ENCODE measurements at regions not wholly inside any gene's neighbourhood (a gene's known extent, or its start where the extent isn't known, plus 50 kb on each side); places are given as distances from the start of the nearest gene placed in this dataset.

DNA sequence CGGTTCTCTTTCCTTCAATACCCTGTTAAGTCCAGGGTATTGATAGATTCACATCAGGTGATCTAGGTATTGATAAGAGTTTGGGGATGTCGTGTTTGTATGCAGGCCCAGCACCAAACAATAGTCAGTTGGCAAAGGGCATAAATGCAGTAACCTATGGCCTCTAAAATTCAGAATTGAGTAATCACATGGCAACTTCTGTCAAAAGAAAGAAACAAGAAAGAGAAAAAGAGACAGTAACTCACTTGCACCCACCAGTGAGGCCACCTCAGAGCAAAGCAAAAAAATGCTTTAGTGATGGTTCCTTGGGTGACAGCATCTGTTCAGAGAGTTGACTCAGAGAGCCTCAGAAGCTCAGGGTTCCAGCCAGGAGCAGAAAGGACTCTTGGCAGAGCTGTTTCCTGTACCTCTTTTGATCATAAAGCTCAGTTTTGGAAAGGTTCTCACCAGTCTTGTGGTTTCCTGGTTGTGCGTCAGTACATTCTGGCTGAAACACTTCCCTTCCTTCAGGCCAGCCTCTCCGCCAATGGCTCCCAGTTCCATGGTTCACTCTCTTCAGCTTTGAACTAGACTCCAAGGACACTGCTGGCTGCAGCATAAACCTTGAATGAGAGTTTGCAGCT, 70.1 kb upstream of the GORAB start:
- TF ChIP-seq, protein P1, sequence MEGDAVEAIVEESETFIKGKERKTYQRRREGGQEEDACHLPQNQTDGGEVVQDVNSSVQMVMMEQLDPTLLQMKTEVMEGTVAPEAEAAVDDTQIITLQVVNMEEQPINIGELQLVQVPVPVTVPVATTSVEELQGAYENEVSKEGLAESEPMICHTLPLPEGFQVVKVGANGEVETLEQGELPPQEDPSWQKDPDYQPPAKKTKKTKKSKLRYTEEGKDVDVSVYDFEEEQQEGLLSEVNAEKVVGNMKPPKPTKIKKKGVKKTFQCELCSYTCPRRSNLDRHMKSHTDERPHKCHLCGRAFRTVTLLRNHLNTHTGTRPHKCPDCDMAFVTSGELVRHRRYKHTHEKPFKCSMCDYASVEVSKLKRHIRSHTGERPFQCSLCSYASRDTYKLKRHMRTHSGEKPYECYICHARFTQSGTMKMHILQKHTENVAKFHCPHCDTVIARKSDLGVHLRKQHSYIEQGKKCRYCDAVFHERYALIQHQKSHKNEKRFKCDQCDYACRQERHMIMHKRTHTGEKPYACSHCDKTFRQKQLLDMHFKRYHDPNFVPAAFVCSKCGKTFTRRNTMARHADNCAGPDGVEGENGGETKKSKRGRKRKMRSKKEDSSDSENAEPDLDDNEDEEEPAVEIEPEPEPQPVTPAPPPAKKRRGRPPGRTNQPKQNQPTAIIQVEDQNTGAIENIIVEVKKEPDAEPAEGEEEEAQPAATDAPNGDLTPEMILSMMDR (IDR thresholded peaks at IDR 0.05; ENCODE audit: insufficient read depth, low read length, poor library complexity, severe bottlenecking), result no peak
- no peak overlapping the region for H3K4me3 ChIP-seq (ENCODE audit: low read depth, low read length)
- DNase-seq (ENCODE audit: low read depth), result no peak

DNA sequence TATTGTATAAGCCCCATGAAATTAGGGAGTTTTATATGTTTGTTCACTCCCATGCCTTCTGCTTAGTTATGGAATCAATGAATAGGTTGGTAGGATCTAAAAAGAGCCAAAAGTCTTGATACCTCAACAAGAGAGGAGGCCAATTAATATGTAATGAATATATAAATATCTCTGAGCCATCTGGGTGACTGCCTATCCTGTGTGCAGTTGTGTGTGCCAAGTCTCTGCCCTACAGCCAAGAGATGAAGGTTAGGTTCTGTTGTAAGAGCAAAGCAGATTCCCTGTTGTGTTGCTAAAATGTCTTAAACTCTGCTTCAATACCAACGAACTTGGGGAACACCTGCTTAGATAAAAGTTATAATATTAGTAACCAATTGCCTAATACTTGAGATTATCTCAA, 61.8 kb upstream of the GORAB start:
- DNase-seq (ENCODE audit: low read depth), result no peak
- Histone ChIP-seq H3K27me3 (ENCODE audit: control insufficient read depth, insufficient read depth, low read length) (no peaks in the 10 kb centered on the region), H3K36me3 (ENCODE audit: control insufficient read depth, insufficient read depth, low read length) (no peaks in the 10 kb centered on the region), H3K4me3 (ENCODE audit: low read depth, low read length) (no peak overlapping the region)
- TF ChIP-seq, protein P1 (IDR thresholded peaks at IDR 0.05; ENCODE audit: insufficient read depth, low read length, poor library complexity, severe bottlenecking), result no peak

More for the DNA sequence above, 70.1 kb upstream of the GORAB start:
- no peaks in the 10 kb centered on the region for H3K27me3 ChIP-seq (ENCODE audit: control insufficient read depth, insufficient read depth, low read length)
- H3K36me3 ChIP-seq (ENCODE audit: control insufficient read depth, insufficient read depth, low read length), result no peaks in the 10 kb centered on the region

DNA sequence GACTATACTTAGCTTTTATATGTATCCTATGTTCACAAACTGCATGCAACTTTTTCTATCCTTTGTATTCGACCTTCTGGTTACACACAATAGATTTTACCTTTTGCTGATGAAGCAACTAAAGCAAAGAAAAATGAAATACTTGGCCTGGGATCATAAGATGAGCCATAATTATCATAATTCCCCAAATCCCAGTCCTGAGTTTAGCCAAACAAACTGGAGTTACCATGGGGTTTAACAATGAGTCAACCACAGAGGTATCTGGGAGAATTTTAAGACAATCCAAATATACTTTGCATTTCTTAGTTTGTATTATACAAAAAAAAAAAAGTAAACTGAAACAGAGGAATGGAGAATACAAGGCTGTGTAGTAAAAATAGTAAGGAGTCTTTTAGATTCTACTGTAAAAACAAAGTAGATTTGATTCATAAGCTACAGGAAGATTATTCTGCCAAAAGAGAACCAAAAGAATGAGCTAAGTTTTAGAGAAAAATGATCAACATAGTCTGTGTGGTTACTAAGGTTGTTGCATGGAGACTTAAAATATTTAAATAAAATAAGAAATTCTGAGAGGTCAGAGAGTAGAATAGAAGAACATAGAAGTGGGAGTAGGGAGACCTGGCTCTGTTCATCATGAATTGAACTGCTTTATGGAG, 60.4 kb upstream of the GORAB start:
- Histone ChIP-seq H3K36me3 (ENCODE audit: control insufficient read depth, insufficient read depth, low read length) (no peaks in the 10 kb centered on the region), H3K27me3 (ENCODE audit: control insufficient read depth, insufficient read depth, low read length) (no peaks in the 10 kb centered on the region), H3K4me3 (ENCODE audit: low read depth, low read length) (no peak overlapping the region)
- DNase-seq (ENCODE audit: low read depth), result no peak
- TF ChIP-seq, protein P1 (IDR thresholded peaks at IDR 0.05; ENCODE audit: insufficient read depth, low read length, poor library complexity, severe bottlenecking), result no peak

DNA sequence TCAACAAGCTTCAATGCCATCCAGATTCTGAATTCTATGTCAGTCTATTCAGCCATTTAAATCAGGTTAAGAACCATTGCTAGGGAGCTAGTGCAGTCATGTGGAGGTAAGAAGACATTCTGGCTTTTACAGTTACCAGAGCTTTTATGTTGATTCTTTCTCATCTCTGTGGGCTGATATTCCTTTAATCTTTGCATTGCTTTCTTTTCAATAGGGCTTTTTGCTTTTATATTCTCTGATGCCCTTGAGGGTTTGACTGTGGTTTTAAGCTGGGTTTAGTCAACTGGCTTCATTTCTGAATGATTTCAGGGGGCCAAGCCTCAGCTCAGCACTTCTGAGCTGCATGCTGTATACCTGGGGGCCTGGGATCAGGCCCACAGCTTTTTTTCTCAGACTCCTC, 51.0 kb upstream of the GORAB start:
- TF ChIP-seq, protein P1 (IDR thresholded peaks at IDR 0.05; ENCODE audit: insufficient read depth, low read length, poor library complexity, severe bottlenecking), result no peak
- Histone ChIP-seq H3K27me3 (ENCODE audit: control insufficient read depth, insufficient read depth, low read length) (no peaks in the 10 kb centered on the region), H3K36me3 (ENCODE audit: control insufficient read depth, insufficient read depth, low read length) (no peaks in the 10 kb centered on the region), H3K4me3 (ENCODE audit: low read depth, low read length) (no peak overlapping the region)
- no peak for DNase-seq (ENCODE audit: low read depth)
